Loucy (cell line): ENCODE measurements at regions not wholly inside any gene's neighbourhood (a gene's known extent, or its start where the extent isn't known, plus 50 kb on each side); places are given as distances from the start of the nearest gene placed in this dataset.

Experiments
- H2AFZ ChIP-seq: fragments of 200-600 bp; sonication (generic); 2 replicates; pipeline ENCODE4 v1.6.0; 2016; ENCODE audit warnings: antibody characterized with exemption, mild to moderate bottlenecking, low read length, moderate library complexity
- H3F3A ChIP-seq: fragments of 200-600 bp; 2 replicates; pipeline ENCODE4 v1.6.0; 2016; ENCODE audit warnings: antibody characterized with exemption, low read depth, mild to moderate bottlenecking
- H3K27me3 ChIP-seq: fragments of 200-600 bp; sonication (generic); 2 replicates; pipeline ENCODE4 v1.6.1; 2014; ENCODE audit warnings: low read length, mild to moderate bottlenecking; ENCODE audit not compliant: insufficient read depth, poor library complexity, severe bottlenecking
- H3K36me3 ChIP-seq: fragments of 200-600 bp; sonication (generic); 2 replicates; pipeline ENCODE4 v1.6.1; 2016; ENCODE audit warnings: low read length; ENCODE audit not compliant: insufficient read depth
- H3K4me1 ChIP-seq: fragments of 200-600 bp; sonication (generic); 2 replicates; pipeline ENCODE4 v1.5.1; 2014; ENCODE audit warnings: low read length, mild to moderate bottlenecking; ENCODE audit not compliant: insufficient read depth, poor library complexity, severe bottlenecking
- H3K4me2 ChIP-seq: fragments of 200-600 bp; sonication (generic); 2 replicates; pipeline ENCODE4 v1.6.0; 2014; ENCODE audit warnings: antibody characterized with exemption, low read length, low read depth, mild to moderate bottlenecking; ENCODE audit not compliant: poor library complexity, severe bottlenecking
- H3K4me3 ChIP-seq: fragments of 200-600 bp; sonication (generic); 2 replicates; pipeline ENCODE4 v1.5.1; 2014; ENCODE audit warnings: low read length, mild to moderate bottlenecking, mixed read lengths; ENCODE audit not compliant: poor library complexity, severe bottlenecking
- H3K79me2 ChIP-seq: fragments of 200-600 bp; sonication (generic); 2 replicates; pipeline ENCODE4 v1.6.1; 2014; ENCODE audit warnings: low read length; ENCODE audit not compliant: insufficient read depth
- H3K9ac ChIP-seq: fragments of 200-600 bp; sonication (generic); 2 replicates; pipeline ENCODE4 v1.6.0; 2014; ENCODE audit warnings: mild to moderate bottlenecking, low read depth, low read length, moderate library complexity; ENCODE audit not compliant: poor library complexity, severe bottlenecking
- H3K9me2 ChIP-seq: fragments of 200-600 bp; sonication (generic); replicated peaks from 2 replicates; pipeline ENCODE4 v1.6.1; 2016; ENCODE audit warnings: low read depth, low read length, mixed read lengths
- H3K9me3 ChIP-seq: fragments of 200-600 bp; sonication (generic); 2 replicates; pipeline ENCODE4 v1.6.1; 2014; ENCODE audit warnings: mild to moderate bottlenecking, antibody characterized with exemption, low read length, low read depth; ENCODE audit not compliant: insufficient read depth
- H4K20me1 ChIP-seq: fragments of 200-600 bp; sonication (generic); 2 replicates; pipeline ENCODE4 v1.6.0; 2014; ENCODE audit warnings: antibody characterized with exemption, low read length, mild to moderate bottlenecking; ENCODE audit not compliant: insufficient read depth, poor library complexity, severe bottlenecking
- CTCF ChIP-seq: fragments of 200-600 bp; sonication (generic); conservative IDR thresholded peaks from 2 replicates; pipeline ENCODE4 v1.5.1; 2014; ENCODE audit warnings: mild to moderate bottlenecking, antibody characterized with exemption, low read length
- EZH2phosphoT487 ChIP-seq: fragments of 200-600 bp; IDR thresholded peaks from 2 replicates; pipeline ENCODE4 v1.6.1; 2018; ENCODE audit warnings: antibody characterized with exemption, mild to moderate bottlenecking, moderate library complexity, borderline replicate concordance

- TF ChIP-seq EZH2phosphoT487 (no peak), CTCF (no peak)
- no peaks in the 10 kb centered on the region for H3K27me3 ChIP-seq
Measured at GRCh38 chr2:217647226-217647625, 355.6 kb downstream of the TNS1 start.

GRCh38 chr2:217645896-217646295 is 356.9 kb downstream of the TNS1 start:
- H4K20me1 ChIP-seq = no peaks in the 10 kb centered on the region
- no peaks in the 10 kb centered on the region for H3F3A ChIP-seq
- TF ChIP-seq EZH2phosphoT487 = no peak
- no peak for TF ChIP-seq CTCF
- no peak overlapping the region for H3K4me2 ChIP-seq
- H3K27me3 ChIP-seq = no peaks in the 10 kb centered on the region
- no peak overlapping the region for H3K9ac ChIP-seq
- no peaks in the 10 kb centered on the region for H3K36me3 ChIP-seq
- H3K79me2 ChIP-seq = no peaks in the 10 kb centered on the region
- H3K9me2 ChIP-seq = no peaks in the 10 kb centered on the region
- no peak overlapping the region for H2AFZ ChIP-seq
- H3K4me1 ChIP-seq = peaks cover 7% of the 10 kb centered on the region
- no peaks in the 10 kb centered on the region for H3K9me3 ChIP-seq
- no peak overlapping the region for H3K4me3 ChIP-seq

More at GRCh38 chr2:217647226-217647625, 355.6 kb downstream of the TNS1 start:
- no peaks in the 10 kb centered on the region for H3K36me3 ChIP-seq
- H2AFZ ChIP-seq = no peak overlapping the region
- no peaks in the 10 kb centered on the region for H3K9me2 ChIP-seq
- peaks cover 7% of the 10 kb centered on the region for H3K4me1 ChIP-seq
- H3K9ac ChIP-seq = no peak overlapping the region
- H3K4me2 ChIP-seq = no peak overlapping the region
- H3K4me3 ChIP-seq = no peak overlapping the region
- H3K9me3 ChIP-seq = no peaks in the 10 kb centered on the region
- H3F3A ChIP-seq = no peaks in the 10 kb centered on the region
- H3K79me2 ChIP-seq = no peaks in the 10 kb centered on the region
- no peaks in the 10 kb centered on the region for H4K20me1 ChIP-seq

- no peaks in the 10 kb centered on the region for H3K9me3 ChIP-seq
- no peaks in the 10 kb centered on the region for H3K27me3 ChIP-seq
- H2AFZ ChIP-seq = no peak overlapping the region
- no peaks in the 10 kb centered on the region for H3K79me2 ChIP-seq
- no peaks in the 10 kb centered on the region for H3K4me1 ChIP-seq
- no peaks in the 10 kb centered on the region for H4K20me1 ChIP-seq
- H3K9ac ChIP-seq = no peak overlapping the region
- H3K4me3 ChIP-seq = no peak overlapping the region
- H3K4me2 ChIP-seq = no peak overlapping the region
- H3K36me3 ChIP-seq = no peaks in the 10 kb centered on the region
- TF ChIP-seq CTCF (no peak), EZH2phosphoT487 (no peak)
- no peaks in the 10 kb centered on the region for H3K9me2 ChIP-seq
- no peaks in the 10 kb centered on the region for H3F3A ChIP-seq
Measured at GRCh38 chr2:217643789-217644301, 358.9 kb downstream of the TNS1 start.
